ENCODE measurements at regions not wholly inside any gene's neighbourhood (a gene's known extent, or its start where the extent isn't known, plus 50 kb on each side); places are given as distances from the start of the nearest gene placed in this dataset.
"Not testable (repeated sequence)": the region's sequence is repeated elsewhere in the genome, so short reads cannot be mapped to it uniquely, and the experiment has no call there.

DNA sequence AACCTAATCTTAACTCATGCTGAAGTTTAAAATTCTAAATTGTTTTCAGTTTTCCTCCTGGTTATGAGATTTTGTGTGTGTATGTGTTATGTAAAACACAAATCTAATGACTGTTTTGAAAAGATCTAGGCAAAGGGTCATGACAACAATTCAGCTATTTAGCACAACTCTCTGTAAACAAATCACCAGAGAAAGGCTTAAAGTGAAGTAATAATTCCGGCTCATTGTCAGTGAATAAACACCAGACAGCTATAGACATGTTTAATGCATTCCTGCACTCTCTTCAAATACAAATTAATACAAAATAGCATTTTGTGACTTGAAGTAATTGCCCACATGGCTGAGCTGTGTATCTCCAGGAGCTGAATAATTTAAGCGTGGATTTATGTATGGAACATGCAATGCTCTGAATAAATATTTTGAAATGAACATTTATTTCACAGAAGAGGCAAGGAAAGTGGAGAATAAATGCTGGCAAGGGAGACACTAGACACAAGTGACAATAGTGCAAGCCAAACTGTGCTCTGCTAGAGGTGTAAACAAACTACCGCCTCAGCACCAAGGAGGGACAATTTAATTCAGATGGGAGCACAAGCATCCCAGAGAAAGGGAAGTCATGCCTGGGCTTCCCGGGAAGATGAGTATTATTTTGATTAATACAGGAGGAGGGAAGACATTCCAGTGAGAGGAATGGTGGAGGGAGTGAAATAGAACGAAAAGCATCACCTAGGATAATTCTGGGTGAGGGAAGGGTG, 133.6 kb upstream of the XPO1 start:
- no peak overlapping the region for H3K4me3 ChIP-seq (ENCODE audit: low read length)
- no peaks in the 10 kb centered on the region for H3K36me3 ChIP-seq (ENCODE audit: insufficient read depth, low read length)
- no peak overlapping the region for H3K27ac ChIP-seq (ENCODE audit: low read depth, low read length)
- H3K9ac ChIP-seq (ENCODE audit: low read depth, low read length), result no peak overlapping the region
- peaks cover 14% of the 10 kb centered on the region for H3K4me1 ChIP-seq (ENCODE audit: insufficient read depth, low read length)
- 79% methylated on average over 5 of the region's 5 CpGs for WGBS
- no peaks in the 10 kb centered on the region for H3K27me3 ChIP-seq (ENCODE audit: insufficient read depth, low read length)
- H3K9me3 ChIP-seq (ENCODE audit: insufficient read depth, low read depth, low read length), result peaks cover 17% of the 10 kb centered on the region

DNA sequence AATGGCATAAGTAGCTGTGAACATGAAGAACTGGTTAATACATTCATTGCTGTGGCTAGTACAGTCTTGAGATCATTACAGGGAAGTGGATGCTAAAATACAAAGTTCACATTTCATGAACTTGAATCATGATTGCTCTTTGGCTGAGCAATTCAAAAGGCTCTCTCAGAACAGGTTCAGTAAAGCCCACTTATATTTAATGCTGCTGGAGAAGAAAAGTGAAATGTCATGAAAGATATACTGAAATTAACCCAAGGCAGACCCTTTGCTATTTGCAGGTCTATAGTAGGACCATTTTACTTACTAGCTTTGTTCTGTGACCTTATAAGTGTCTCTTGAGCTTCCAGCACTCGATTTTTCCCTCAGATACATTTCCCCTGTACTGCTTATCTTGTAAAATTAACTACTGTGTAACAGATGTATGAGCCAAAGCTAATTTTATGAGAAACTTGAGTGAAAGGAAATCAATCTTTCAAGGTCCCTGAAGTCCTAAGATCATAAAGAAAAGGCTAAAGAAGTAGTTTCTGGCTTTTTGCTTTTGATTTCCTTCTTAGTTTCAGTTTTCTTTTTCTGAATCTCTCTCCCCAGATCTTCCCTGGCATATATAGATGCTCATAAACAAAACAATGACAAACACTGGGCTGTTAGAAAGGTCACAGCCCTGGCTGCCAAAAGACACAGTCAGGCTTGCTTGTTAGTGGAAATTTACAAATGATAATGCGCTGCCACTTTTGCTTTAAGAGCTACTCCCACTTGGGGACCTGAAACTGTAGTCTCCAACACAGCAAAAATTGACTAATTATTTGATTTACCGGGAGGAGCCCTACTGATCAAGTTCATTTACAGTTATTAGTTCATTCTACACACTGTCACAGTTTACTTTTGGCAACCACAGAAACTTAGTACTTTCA, 132.7 kb upstream of the XPO1 start:
- no peak overlapping the region for H3K9ac ChIP-seq (ENCODE audit: low read depth, low read length)
- peaks cover 14% of the 10 kb centered on the region for H3K4me1 ChIP-seq (ENCODE audit: insufficient read depth, low read length)

GRCh38 chr2:61664190-61664589, 126.0 kb upstream of the XPO1 start:
- no CpG with 5 or more reads among the region's 1 CpG for WGBS
- no peaks in the 10 kb centered on the region for H3K4me1 ChIP-seq (ENCODE audit: insufficient read depth, low read length)
- H3K27me3 ChIP-seq (ENCODE audit: insufficient read depth, low read length), result no peaks in the 10 kb centered on the region
- H3K9ac ChIP-seq (ENCODE audit: low read depth, low read length), result no peak overlapping the region
- no peak overlapping the region for H3K4me3 ChIP-seq (ENCODE audit: low read length)
- no peaks in the 10 kb centered on the region for H3K36me3 ChIP-seq (ENCODE audit: insufficient read depth, low read length)
- no peaks in the 10 kb centered on the region for H3K9me3 ChIP-seq (ENCODE audit: insufficient read depth, low read depth, low read length)
- H3K27ac ChIP-seq (ENCODE audit: low read depth, low read length), result no peak overlapping the region

More for the DNA sequence above, 132.7 kb upstream of the XPO1 start:
- WGBS, result 52% methylated on average over 3 of the region's 3 CpGs
- Histone ChIP-seq H3K27ac (ENCODE audit: low read depth, low read length) (no peak overlapping the region), H3K4me3 (ENCODE audit: low read length) (no peak overlapping the region), H3K27me3 (ENCODE audit: insufficient read depth, low read length) (no peaks in the 10 kb centered on the region), H3K36me3 (ENCODE audit: insufficient read depth, low read length) (no peaks in the 10 kb centered on the region), H3K9me3 (ENCODE audit: insufficient read depth, low read depth, low read length) (peaks cover 17% of the 10 kb centered on the region)

GRCh38 chr2:61662990-61663389, 124.8 kb upstream of the XPO1 start:
- Histone ChIP-seq H3K36me3 (ENCODE audit: insufficient read depth, low read length) (no peaks in the 10 kb centered on the region), H3K4me3 (ENCODE audit: low read length) (no peak overlapping the region), H3K9me3 (ENCODE audit: insufficient read depth, low read depth, low read length) (no peaks in the 10 kb centered on the region), H3K27ac (ENCODE audit: low read depth, low read length) (no peak overlapping the region), H3K27me3 (ENCODE audit: insufficient read depth, low read length) (no peaks in the 10 kb centered on the region), H3K4me1 (ENCODE audit: insufficient read depth, low read length) (no peaks in the 10 kb centered on the region), H3K9ac (ENCODE audit: low read depth, low read length) (no peak overlapping the region)
- 93% methylated on average over 7 of the region's 7 CpGs for WGBS

- no peak overlapping the region for H3K9ac ChIP-seq (ENCODE audit: low read depth, low read length)
- WGBS, result 70% methylated on average over 4 of the region's 4 CpGs
- H3K4me3 ChIP-seq (ENCODE audit: low read length), result no peak overlapping the region
- H3K27me3 ChIP-seq (ENCODE audit: insufficient read depth, low read length), result no peaks in the 10 kb centered on the region
- no peaks in the 10 kb centered on the region for H3K4me1 ChIP-seq (ENCODE audit: insufficient read depth, low read length)
- no peaks in the 10 kb centered on the region for H3K9me3 ChIP-seq (ENCODE audit: insufficient read depth, low read depth, low read length)
- no peaks in the 10 kb centered on the region for H3K36me3 ChIP-seq (ENCODE audit: insufficient read depth, low read length)
- no peak overlapping the region for H3K27ac ChIP-seq (ENCODE audit: low read depth, low read length)
Measured at GRCh38 chr2:61660511-61661388, 122.6 kb upstream of the XPO1 start.

GRCh38 chr2:61658841-61659780, 121.0 kb upstream of the XPO1 start:
- H3K27me3 ChIP-seq (ENCODE audit: insufficient read depth, low read length), result no peaks in the 10 kb centered on the region
- no peaks in the 10 kb centered on the region for H3K36me3 ChIP-seq (ENCODE audit: insufficient read depth, low read length)
- no peaks in the 10 kb centered on the region for H3K4me1 ChIP-seq (ENCODE audit: insufficient read depth, low read length)
- H3K4me3 ChIP-seq (ENCODE audit: low read length), result no peak overlapping the region
- no peaks in the 10 kb centered on the region for H3K9me3 ChIP-seq (ENCODE audit: insufficient read depth, low read depth, low read length)
- no peak overlapping the region for H3K27ac ChIP-seq (ENCODE audit: low read depth, low read length)
- H3K9ac ChIP-seq (ENCODE audit: low read depth, low read length), result no peak overlapping the region
- 64% methylated on average over 2 of the region's 3 CpGs for WGBS

DNA sequence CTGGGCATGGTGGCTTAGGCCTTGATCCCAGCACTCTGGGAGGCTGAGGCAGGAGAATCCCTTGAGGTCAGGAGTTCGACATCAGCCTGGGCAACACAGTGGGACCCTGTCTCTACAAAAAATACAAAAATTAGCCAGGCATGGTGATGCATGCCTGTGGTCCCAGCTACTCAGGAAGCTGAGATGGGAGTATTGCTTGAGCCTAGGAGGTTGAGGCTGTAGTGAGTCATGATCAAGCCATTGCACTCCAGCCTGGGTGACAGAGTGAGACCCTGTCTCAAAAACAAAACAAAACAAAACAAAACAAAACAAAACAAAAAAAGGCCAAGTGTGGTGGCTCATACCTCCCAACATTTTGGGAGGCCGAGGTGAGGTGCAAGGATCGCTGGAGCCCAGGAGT, 111.8 kb upstream of the XPO1 start:
- 94% methylated on average over 3 of the region's 3 CpGs for WGBS
- H3K9ac ChIP-seq (ENCODE audit: low read depth, low read length); H3K4me1 ChIP-seq (ENCODE audit: insufficient read depth, low read length); H3K27me3 ChIP-seq (ENCODE audit: insufficient read depth, low read length); H3K36me3 ChIP-seq (ENCODE audit: insufficient read depth, low read length); H3K27ac ChIP-seq (ENCODE audit: low read depth, low read length); H3K9me3 ChIP-seq (ENCODE audit: insufficient read depth, low read depth, low read length); H3K4me3 ChIP-seq (ENCODE audit: low read length): not testable (repeated sequence)

- Histone ChIP-seq H3K4me1 (ENCODE audit: insufficient read depth, low read length) (no peaks in the 10 kb centered on the region), H3K27ac (ENCODE audit: low read depth, low read length) (no peak overlapping the region), H3K9ac (ENCODE audit: low read depth, low read length) (no peak overlapping the region), H3K4me3 (ENCODE audit: low read length) (no peak overlapping the region), H3K36me3 (ENCODE audit: insufficient read depth, low read length) (no peaks in the 10 kb centered on the region), H3K9me3 (ENCODE audit: insufficient read depth, low read depth, low read length) (peaks cover 7% of the 10 kb centered on the region), H3K27me3 (ENCODE audit: insufficient read depth, low read length) (no peaks in the 10 kb centered on the region)
- WGBS, result 92% methylated on average over 2 of the region's 2 CpGs
Measured at GRCh38 chr2:61649021-61649420, 110.9 kb upstream of the XPO1 start.

- Histone ChIP-seq H3K36me3 (ENCODE audit: insufficient read depth, low read length) (no peaks in the 10 kb centered on the region), H3K4me1 (ENCODE audit: insufficient read depth, low read length) (no peaks in the 10 kb centered on the region), H3K4me3 (ENCODE audit: low read length) (no peak overlapping the region), H3K27me3 (ENCODE audit: insufficient read depth, low read length) (no peaks in the 10 kb centered on the region), H3K9me3 (ENCODE audit: insufficient read depth, low read depth, low read length) (peaks cover 7% of the 10 kb centered on the region), H3K27ac (ENCODE audit: low read depth, low read length) (no peak overlapping the region), H3K9ac (ENCODE audit: low read depth, low read length) (no peak overlapping the region)
- WGBS, result 90% methylated on average over 5 of the region's 5 CpGs
Measured at GRCh38 chr2:61647044-61647443, 108.9 kb upstream of the XPO1 start.

- H3K27me3 ChIP-seq (ENCODE audit: insufficient read depth, low read length), result no peaks in the 10 kb centered on the region
- no peak overlapping the region for H3K4me3 ChIP-seq (ENCODE audit: low read length)
- H3K9ac ChIP-seq (ENCODE audit: low read depth, low read length), result no peak overlapping the region
- H3K36me3 ChIP-seq (ENCODE audit: insufficient read depth, low read length), result no peaks in the 10 kb centered on the region
- H3K27ac ChIP-seq (ENCODE audit: low read depth, low read length), result no peak overlapping the region
- H3K9me3 ChIP-seq (ENCODE audit: insufficient read depth, low read depth, low read length), result peaks cover 3% of the 10 kb centered on the region
- no peaks in the 10 kb centered on the region for H3K4me1 ChIP-seq (ENCODE audit: insufficient read depth, low read length)
- no CpG with 5 or more reads among the region's 1 CpG for WGBS
Measured at GRCh38 chr2:61645911-61646310, 107.8 kb upstream of the XPO1 start.

Measured in HUES64 (cell line).